ENCODE measurements at regions not wholly inside any gene's neighbourhood (a gene's known extent, or its start where the extent isn't known, plus 50 kb on each side); places are given as distances from the start of the nearest gene placed in this dataset.
"Not testable (repeated sequence)": the region's sequence is repeated elsewhere in the genome, so short reads cannot be mapped to it uniquely, and the experiment has no call there.

DNA sequence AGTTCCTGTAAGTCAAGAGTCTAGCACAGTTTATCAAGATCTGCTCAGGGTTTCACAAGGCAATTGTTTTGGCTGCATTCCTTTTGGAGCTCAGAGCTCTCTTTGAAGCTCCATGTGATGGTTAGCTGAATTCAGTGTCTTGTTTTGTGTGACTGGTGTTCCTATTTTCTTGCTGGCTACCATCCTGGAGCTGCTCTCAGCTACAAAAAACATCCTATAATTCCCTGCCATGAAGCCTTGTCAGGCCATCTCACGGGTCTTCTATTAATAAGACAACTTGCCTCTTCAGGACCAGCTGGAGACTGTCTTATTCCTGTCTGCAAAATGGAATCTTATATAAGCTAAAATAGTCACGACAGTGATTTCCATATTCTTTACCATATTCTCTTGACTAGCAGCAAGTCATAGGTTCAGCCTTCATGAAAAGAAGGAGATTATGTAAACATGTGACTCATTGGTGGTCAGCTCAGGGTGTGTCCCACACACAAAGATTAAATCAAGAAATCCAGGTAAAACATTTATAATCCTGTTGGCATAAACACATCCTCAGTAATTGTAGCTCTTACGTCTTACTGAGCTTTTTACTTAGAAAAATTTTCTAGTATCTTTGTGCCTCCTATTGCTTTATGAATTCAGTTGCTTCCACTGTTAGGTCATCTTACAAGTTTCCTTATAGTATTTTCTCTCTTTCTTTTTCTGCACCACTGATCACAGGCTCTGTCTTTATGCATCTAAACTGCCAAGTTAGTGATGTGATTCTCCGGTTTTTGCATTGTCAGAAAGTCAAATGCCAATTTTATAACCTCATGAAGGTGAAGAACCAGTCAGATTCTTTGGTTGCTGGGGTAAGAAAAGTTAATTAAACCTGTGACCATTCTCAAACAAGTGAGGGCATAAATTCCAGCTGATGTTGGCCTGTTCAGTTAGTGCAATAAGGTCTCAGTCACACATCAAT, 378.5 kb upstream of the MGAT4C start:
- no peak for DNase-seq

DNA sequence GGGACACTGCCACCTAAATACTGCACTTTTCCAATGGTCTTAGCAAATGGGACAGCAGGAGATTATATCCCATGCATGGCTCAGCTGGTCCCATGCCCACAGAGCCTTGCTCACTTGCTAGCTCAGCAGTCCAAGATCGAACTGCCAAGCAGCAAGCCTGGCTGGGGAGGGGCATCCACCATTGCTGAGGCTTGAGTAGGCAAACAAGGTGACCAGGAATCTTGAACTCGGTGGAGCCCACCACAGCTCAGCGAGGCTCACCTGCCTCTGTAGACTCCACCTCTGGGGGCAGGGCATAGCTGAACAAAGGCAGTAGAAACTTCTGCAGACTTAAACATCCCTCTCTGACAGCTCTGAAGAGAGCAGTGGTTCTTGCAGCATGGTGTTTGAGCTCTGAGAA, 370.8 kb upstream of the MGAT4C start:
- no peak for DNase-seq

DNA sequence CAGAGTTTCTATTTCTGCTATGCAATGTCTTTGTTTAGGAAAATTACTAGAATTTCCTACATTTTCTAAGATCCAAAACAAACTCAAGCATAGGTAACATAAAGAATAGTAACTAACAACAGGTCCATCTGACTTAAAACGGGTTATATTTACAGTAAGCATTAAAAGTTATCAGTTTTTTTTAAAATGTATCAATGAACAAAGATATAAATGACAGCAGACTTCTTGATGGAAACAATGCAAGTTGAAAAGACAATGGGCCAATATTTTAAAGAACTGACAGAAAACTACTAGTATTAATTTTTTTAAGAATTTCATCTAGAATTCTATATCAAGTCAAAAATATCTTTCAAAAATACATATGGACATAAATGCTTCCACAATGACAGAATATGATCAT, 367.1 kb upstream of the MGAT4C start:
- DNase-seq, result no peak

DNA sequence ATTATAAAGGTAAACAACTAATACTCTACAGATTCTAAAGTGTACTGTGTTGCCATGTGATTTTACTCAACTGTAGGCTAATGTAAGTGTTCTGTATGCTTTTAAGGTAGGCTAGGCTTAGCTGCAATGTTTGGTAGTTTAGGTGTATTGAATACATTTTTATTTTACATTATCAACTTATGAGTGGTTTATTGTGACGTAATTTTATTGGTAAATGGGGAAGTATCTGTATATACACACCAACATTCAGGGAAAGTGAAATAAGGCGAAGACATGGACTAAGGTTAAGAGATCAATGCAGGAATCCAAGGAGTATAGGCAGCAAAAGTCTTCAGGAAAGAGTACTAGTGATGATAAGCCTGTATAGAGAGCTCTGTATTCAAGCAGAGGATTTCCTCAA, 365.8 kb upstream of the MGAT4C start:
- DNase-seq, result no peak

DNA sequence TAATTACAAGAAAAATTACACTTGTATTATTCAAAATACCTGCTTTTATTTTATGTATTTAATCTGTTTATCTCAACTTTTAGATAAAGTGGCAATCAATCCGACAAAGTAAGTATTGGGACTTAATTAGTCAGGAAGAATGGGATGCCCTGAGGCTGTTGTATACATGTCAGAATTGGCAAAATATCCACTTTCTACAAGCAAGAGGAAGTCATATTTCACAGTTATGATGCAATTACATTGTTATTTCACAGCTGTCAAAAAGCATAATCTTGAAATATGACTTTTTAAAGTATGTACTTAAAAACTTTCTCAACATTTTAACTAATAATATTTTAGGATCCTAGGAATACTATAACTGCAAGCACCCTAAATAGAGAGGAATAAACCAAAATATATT, 357.1 kb upstream of the MGAT4C start:
- DNase-seq, result no peak

DNA sequence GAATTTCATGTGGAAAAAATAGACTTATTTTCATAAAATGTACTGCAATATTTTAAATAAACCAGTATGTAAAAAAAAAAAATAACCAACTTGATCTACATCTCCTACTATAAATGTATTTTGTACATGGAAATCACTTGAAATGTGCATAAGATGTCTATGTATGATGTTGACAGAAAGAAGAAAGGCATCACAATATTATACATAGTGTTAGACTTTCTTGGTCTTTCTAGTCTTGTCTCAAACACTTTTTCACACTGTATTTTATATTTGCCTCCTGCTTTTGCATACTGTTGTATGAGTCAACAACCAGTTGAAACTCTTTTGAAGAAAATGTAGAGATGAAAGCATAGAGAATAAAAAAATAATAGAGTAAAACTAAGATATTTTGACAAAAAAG, 352.4 kb upstream of the MGAT4C start:
- DNase-seq, result no peak

DNA sequence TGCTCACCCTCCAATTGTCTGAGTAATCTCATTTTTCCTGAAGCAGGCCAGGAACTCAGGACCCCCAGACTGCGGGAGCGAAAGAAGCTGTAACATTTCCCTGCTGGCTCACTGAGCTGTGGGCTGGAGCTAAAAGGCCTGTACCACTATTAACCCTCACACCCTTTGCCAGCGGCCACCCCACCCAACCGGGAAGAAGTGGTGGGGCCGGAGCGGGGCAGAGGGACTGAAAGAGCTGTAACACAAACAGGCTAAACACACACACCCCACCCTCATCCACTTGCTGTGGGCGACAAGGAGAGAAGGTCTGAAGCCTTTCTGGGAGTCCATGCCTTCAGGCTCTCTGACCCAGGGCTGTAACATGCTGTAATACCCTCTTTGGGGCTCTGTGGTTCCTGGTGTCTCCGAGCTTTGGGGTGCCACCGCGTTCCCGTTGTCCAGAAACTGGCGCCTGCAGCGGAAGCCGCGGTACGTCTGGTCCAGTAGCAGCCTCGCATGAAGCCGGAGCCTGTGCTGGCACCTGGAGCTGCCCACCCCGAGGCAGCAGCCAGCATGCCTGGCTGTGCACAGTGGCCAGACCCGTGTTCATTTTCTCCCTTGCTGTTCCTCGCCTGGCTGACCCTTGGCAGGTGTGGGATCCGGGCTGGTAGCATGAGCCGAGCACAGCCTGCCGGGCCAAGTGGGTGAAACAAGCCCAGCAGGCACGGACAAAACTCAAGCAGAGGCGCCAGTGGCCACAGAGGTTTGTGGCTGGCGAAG, 345.5 kb upstream of the MGAT4C start:
- no peak for DNase-seq

DNA sequence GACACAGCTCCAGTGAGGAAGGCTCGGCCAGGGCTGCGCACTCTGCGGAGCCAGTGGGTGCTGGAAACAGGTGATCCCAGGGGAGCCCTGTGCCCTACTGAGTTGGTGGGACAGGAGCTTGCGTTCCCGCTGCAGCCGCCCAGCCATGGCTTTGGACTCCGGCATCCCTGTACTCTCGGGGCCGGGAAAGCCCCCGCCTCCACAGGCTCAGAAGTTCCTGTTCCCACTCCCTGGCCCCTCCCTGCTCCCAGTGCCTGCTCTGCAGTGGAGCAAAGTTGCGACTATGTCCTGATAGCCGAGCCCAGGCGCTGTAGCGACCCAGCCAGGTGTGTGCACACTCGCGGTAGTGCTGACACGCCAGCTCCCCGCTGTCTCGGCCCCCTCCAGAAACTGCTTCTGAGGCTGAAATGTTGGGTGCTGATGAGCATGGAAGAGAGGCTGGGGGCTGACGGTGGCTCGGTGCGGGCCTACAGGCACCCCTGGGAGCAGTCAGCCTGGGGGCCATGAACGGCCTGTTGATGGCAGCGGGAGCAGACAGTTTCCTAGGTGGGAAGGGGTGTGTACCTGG, 344.6 kb upstream of the MGAT4C start:
- no peak for DNase-seq

DNA sequence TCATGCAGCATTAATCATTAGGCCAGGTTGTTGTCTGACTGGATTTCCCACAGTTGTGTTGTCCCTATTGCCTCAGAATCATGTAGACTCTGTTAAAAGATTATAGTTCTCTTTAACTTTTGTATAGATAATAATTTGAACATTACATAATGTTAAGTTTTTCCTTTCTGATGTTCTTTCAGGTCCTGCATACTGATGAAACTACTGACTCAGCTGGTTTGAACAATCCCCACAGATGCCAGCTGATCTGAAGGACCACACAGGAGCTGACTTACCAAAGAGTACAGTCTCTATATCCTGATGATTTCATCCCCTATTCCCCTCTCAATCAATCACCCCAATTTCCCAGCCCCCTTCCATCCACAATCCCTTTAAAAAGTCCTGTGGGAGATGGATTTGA, 341.2 kb upstream of the MGAT4C start:
- DNase-seq, result no peak

DNA sequence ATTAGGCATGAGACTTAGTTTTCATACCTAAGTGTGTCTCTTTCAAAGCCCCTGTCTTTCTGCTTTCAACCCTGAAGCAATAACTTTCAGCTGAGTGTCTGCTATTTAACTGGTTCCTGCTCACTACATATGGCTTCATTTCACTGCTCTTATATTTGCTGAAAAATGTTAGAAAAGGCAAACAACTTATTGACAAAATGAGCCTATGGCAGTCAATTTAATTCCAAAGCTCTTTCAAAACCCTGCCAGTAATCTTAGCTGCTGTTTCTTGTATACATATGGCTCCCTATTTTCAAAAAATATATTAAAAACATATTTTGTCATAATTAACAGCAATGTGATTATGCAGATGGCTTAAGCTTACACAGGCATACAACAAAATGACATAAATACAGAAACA, 334.1 kb upstream of the MGAT4C start:
- DNase-seq, result no peak

DNA sequence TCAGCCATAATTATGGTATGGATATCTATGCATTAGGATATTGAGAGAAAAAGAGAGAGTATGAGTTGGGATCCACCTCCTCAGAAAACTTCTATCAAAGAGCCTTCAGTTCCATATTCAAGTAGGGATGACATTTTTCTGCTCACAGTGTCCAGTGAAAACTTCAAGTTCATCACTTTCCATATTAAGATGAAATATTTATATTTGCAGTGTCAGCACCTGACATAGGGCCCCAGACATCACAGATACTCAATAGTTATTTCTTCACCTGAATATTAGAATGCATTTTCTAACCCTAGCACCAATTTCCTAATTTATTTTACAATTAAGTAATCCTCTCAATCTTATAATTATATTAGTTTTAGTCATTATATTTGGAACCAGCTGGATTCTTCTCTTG, 318.0 kb upstream of the MGAT4C start:
- no peak for DNase-seq

DNA sequence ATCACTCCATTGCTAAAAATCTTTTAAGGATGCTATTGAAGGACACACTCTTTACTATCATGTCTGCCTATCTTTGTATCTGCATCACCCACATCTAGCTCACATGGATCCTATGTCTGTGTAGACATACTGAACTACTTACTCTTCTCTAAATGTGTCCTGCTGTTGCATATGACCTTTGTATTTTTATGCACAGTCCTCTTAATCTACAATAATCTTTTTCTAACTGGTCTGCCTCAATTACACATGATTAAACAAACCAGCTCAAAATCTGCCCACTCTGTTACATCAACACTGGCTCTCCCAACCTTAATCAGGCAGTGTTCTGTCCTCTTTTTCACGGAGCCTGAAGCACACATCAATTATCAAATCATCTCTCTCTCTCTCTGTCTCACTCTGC, 316.3 kb upstream of the MGAT4C start:
- DNase-seq, result no peak

DNA sequence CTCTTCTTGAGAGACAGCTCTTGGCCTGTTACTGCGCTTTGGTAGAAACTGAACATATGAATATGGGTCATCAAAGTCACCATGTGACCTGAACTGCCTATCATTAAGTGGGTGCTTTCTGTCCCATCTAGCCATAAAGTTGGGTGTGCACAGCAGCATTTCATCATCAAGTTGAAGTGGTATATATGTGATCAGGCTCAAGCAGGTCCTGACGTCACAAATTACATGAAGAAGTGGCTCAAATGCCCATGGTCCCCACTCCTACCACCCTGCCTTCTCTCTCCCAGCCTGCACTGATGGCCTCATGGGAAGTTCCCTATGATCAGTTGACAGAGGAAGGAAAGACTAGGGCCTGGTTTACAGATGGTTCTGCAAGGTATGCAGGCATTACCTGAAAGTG, 308.8 kb upstream of the MGAT4C start:
- no peak for DNase-seq

DNA sequence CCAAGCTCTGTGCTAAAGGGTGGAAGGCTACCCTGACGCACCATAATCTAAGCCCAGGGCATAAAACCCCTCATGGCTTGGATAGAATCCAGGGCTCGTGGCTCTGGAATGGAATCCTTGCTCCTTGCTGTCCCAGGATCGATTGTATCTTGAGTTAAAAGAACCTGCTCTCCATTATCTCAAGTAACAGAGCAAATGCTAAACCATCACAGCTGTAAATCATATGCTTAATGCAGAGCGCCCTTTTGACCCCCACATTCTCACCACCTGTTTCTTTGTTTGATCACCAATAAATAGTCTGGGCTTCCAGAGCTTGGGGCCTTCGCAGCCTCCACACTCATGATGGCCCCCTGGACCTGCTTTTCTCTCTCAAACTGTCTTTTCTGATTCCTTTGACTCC, 299.3 kb upstream of the MGAT4C start:
- not testable (repeated sequence) for DNase-seq

DNA sequence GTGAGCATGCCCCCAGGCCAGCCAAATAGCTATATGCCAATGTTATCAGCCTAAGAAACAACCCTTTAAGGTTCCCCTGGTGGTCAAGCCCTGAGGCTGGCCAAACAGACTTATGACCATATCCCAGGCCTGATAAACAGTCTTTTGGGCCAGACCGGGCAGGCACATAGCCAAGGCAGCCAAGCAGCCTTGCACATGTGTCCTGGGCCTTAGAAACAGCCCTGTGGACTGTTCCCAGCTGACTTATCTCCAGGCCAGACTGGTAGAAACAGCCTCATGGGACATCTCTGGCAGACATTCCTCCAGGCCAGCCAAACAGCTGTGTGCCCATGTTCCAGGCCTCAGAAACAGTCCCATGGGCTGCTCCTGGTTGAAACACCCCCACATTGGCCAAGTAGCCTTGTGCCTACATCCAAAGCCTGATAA, 295.0 kb upstream of the MGAT4C start:
- DNase-seq, result no peak

DNA sequence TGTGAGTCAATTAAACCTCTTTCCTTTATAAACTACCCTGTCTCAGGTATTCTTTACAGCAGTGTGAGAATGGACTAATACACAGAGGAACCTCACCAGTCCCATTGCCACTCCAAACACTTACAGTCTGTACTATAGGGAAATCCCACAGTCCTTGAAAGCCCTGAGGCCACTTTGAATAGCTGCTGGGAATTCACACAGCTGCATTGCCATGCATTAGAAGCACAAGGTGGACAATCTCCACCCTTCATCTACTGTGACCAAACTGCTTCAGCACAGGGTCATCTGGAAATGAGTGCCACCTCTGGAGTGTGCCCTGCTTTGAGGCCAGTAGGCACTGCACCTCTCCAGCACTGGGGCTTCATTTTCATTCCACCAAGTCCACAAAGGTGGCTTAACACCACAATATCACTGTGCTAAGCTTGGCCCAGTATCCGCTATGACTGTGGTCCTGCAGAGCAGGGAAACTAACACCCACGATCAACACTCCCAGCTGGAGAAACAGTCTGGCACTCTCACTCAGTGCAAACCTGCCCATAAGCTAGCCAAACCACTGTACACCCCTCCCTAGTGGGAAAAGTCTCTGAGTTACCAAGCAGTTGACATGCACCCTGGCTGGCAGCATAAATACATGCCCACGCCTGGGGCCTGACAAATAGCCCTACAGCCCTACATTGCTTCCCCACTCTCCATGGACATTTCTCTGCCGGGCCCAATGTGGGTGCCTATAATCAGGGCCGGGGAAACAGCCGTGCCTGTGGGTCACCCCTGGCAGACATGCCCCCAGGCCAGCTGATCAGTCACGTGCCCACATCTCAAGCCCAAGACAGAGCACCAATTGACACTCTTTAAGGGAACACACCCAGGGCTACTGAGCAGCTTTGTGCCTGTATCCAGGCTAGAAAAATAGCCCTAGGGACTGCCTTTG, 294.3 kb upstream of the MGAT4C start:
- DNase-seq, result no peak

DNA sequence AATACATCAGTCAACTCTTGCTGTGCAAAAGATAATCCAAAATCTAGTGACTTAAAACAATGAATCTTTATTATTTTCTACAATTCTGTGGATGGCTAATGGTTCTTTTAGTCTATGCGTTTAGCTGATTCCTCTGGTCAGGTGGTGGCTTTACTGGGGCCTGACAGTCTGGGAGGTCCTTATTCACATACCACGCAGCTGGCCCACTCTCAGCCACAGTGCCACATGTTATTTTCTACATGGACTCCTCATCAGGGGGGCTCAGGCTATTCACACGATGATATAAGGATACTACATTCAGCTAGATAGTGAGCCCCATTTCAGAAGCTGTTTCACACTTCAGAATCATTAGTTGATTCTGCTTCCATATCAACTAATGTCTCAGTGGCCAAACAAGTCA, 287.5 kb upstream of the MGAT4C start:
- no peak for DNase-seq

DNA sequence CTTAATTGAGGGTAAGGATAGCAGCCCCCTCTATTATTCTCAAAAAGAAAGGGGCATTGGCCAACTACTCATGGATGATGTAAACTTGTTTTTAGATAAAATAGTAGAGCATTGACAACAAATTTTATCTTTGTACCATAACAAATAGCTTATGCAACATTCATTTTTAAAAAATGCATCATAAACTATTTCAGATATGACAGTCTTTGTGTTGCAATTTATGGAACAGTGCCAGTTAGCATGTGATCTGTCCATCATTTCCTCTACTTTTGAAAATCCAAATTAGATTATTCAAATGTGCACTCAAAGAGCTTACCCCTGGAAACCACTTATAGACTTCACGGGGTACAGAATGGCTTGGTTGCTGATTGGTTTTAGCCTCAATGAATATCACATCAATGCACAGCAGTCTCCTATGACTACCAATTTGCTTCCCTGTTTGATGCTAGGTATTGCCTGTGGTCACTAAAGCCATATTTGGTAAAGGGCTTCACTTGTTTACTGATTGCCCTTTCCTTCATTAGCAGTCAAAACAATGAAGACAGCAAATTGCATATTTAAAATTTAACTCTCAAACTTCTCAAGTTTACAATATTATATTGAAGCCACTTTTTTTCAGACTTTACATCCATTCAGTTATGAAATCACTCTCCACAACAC, 274.9 kb upstream of the MGAT4C start:
- DNase-seq, result no peak

DNA sequence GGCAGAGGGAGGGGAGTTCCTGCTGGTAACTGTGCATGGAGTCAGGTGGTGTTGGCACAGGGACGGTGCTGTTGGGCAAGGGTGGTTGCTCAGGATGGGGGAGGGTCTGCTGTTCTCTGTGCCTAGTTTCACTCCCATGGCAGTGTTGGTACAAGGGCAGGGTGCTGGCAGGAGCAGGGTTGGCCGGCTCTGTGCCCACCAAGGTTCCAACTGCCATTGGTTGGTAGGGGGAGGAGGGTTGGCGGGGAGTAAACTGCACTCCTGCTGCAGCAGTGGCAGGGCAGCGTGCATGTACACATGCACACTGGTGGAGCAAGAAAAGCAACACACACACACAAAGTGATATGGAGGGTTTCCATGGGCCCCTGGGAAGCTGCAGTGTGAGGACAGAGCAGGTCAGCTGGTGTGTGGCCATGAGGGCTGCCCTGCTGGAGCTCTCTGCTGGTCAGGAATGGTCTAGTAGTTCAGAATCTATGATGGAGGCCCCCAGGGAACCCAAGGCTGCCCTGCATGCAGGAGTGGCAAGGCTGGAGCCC, 269.9 kb upstream of the MGAT4C start:
- DNase-seq, result no peak

DNA sequence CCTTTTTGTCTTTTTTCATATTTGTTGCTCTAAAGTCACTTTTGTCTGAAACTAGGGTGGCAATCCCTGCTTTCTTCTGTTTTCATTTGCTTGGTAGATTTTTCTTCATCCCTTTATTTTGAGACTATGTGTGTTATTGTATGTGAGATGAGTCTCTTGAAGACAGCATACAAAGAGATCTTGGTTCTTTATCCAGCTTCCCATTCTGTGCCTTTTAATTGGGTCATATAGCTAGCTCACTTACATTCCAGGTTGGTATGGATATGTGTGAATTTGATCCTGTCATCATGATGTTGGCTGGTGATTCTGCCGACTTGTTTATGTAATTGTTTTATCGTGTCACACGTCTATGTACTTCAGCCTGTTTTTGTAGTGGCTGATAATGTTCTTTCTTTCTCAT, 267.7 kb upstream of the MGAT4C start:
- DNase-seq, result no peak

DNA sequence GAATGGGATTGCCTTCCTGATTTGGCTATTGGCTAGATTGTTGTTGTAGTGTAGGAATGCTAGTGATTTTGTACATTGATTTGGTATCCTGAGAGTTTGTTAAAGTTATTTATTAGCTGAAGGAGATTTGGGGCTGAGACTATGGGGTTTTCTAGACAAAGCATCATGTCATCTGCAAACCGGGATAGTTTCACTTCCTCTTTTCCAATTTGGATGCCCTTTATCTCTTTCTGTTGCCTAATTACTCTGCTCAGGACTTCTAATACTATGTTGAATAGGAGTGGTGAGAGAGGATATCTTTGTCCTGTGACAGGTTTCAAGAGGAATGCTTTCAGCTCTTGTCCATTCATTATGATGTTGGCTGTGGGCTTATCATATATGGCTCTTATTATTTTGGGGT, 265.7 kb upstream of the MGAT4C start:
- DNase-seq, result no peak

DNA sequence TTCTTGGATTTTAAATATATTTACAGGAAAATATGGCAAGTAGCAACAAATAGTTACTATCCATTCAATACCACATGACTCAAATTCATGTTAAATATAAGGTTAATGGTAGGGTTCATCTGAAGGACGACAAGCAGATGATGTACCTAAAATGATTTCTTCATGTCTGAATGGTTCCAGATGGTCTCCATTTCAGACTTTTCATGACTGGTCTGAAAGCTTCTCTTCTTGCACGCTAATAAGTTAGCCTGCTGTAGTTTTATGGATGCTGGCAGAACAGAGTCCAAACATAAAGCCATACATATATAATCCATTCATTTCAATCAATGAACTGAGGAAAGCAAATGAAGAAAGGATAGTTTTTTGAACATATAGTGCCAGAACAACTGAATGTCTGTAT, 257.0 kb upstream of the MGAT4C start:
- DNase-seq, result no peak

Data from NCI-H774 (cell line).